CD14-positive monocyte (primary cell): ENCODE measurements at regions not wholly inside any gene's neighbourhood (a gene's known extent, or its start where the extent isn't known, plus 50 kb on each side); places are given as distances from the start of the nearest gene placed in this dataset.

ENCODE experiments used
- DNase-seq, 3 donors: peaks; one replicate each; pipeline ENCODE4 v3.0.0-alpha.2; 2011 to 2022
- H2AFZ ChIP-seq: 2 replicates; pipeline ENCODE4 v1.6.0; 2012; ENCODE audit warnings: mild to moderate bottlenecking, low read depth, low read length, inconsistent platforms; ENCODE audit not compliant: insufficient read depth, poor library complexity, severe bottlenecking
- H3K27ac ChIP-seq, 2 donors: 1 replicate in 1 of 2; 2 replicates in 1 of 2; pipeline ENCODE4 v1.5.1; 2012 to 2013; ENCODE audit warnings: low read length in 2 of 2, control low read depth in 1 of 2, inconsistent platforms in 1 of 2, low read depth in 1 of 2, mild to moderate bottlenecking in 1 of 2
- H3K27me3 ChIP-seq, 2 donors: one replicate each; pipeline versions ENCODE4 v1.6.0 to v1.6.1; 2011 to 2013; ENCODE audit warnings: low read length in 2 of 2; ENCODE audit not compliant: control insufficient read depth in 2 of 2, insufficient read depth in 2 of 2
- H3K36me3 ChIP-seq, 2 donors: replicated peaks in 1 of 2; 1 replicate in 1 of 2; 2 replicates in 1 of 2; pipeline versions ENCODE4 v1.5.1 to v1.6.1; 2012 to 2013; ENCODE audit warnings: low read length in 2 of 2, control low read depth in 1 of 2, inconsistent platforms in 1 of 2, mild to moderate bottlenecking in 1 of 2; ENCODE audit not compliant: insufficient read depth in 2 of 2, control insufficient read depth in 1 of 2
- H3K4me1 ChIP-seq, 2 donors: 1 replicate in 1 of 2; 2 replicates in 1 of 2; pipeline versions ENCODE4 v1.5.1 to v1.6.1; 2012 to 2013; ENCODE audit warnings: low read length in 2 of 2, control low read depth in 1 of 2, inconsistent platforms in 1 of 2, mild to moderate bottlenecking in 1 of 2, moderate library complexity in 1 of 2; ENCODE audit not compliant: insufficient read depth in 2 of 2, control insufficient read depth in 1 of 2
- H3K4me2 ChIP-seq: replicated peaks from 2 replicates; pipeline ENCODE3; 2012; ENCODE audit warnings: low read length, moderate library complexity, mild to moderate bottlenecking; ENCODE audit not compliant: poor library complexity, severe bottlenecking; ENCODE audit errors: extremely low read depth
- H3K4me3 ChIP-seq, 3 experiments: fragments of 200-600 bp in 1 of 3; sonication (generic) in 1 of 3; replicated peaks in 1 of 3; 1 replicate in 2 of 3; 2 replicates in 1 of 3; pipeline ENCODE4 v1.5.1; 2011 to 2013; ENCODE audit warnings: low read length in 3 of 3, mild to moderate bottlenecking in 3 of 3, control low read depth in 2 of 3, low read depth in 2 of 3, inconsistent platforms in 1 of 3, moderate library complexity in 1 of 3
- H3K79me2 ChIP-seq: 2 replicates; pipeline ENCODE4 v1.6.0; 2012; ENCODE audit warnings: mild to moderate bottlenecking, control low read depth, inconsistent platforms, low read length, moderate library complexity; ENCODE audit not compliant: insufficient read depth
- H3K9ac ChIP-seq: 2 replicates; pipeline ENCODE4 v1.6.0; 2017; ENCODE audit warnings: low read length, mild to moderate bottlenecking; ENCODE audit not compliant: insufficient read depth, poor library complexity, severe bottlenecking
- H3K9me3 ChIP-seq, 2 donors: replicated peaks in 1 of 2; 1 replicate in 1 of 2; 2 replicates in 1 of 2; pipeline versions ENCODE4 v1.5.1 to v1.6.1; 2012 to 2013; ENCODE audit warnings: low read length in 2 of 2, control low read depth in 1 of 2; ENCODE audit not compliant: control insufficient read depth in 1 of 2, insufficient read depth in 1 of 2
- H4K20me1 ChIP-seq: 2 replicates; pipeline ENCODE4 v1.6.0; 2012; ENCODE audit warnings: mild to moderate bottlenecking, low read length, control low read depth, moderate library complexity; ENCODE audit not compliant: insufficient read depth
- H3K27ac Mint-ChIP-seq, 7 donors: one replicate each; pipeline ENCODE4 v1.8.0; 2020; ENCODE audit warnings: mild to moderate bottlenecking in 7 of 7, mixed read lengths in 7 of 7, moderate library complexity in 6 of 7, inconsistent platforms in 2 of 7
- H3K27me3 Mint-ChIP-seq, 3 donors: one replicate each; pipeline ENCODE4 v1.8.0; 2021 to 2022; ENCODE audit warnings: low read depth in 3 of 3, mild to moderate bottlenecking in 3 of 3, mixed read lengths in 3 of 3, moderate library complexity in 3 of 3, inconsistent platforms in 1 of 3
- H3K36me3 Mint-ChIP-seq, 2 donors: one replicate each; pipeline ENCODE4 v1.8.0; 2020; ENCODE audit warnings: mixed read lengths in 2 of 2, inconsistent platforms in 1 of 2, mild to moderate bottlenecking in 1 of 2
- H3K4me1 Mint-ChIP-seq: one replicate; pipeline ENCODE4 v1.8.0; 2020; ENCODE audit warnings: mild to moderate bottlenecking, mixed read lengths
- H3K4me3 Mint-ChIP-seq, 2 donors: one replicate each; pipeline ENCODE4 v1.8.0; 2020; ENCODE audit warnings: mild to moderate bottlenecking in 2 of 2, mixed read lengths in 2 of 2, moderate library complexity in 1 of 2
- H3K9me3 Mint-ChIP-seq, 7 donors: one replicate each; pipeline ENCODE4 v1.8.0; 2020 to 2022; ENCODE audit warnings: mixed read lengths in 7 of 7, mild to moderate bottlenecking in 6 of 7, moderate library complexity in 6 of 7, inconsistent platforms in 2 of 7
- WGBS: methylation state at CpG from one replicate; pipeline ENCODE4 v1.1.5; 2013; ENCODE audit warnings: missing lambda C conversion rate; ENCODE audit not compliant: insufficient coverage; 5-methylcytosine and 5-hydroxymethylcytosine counted together
- intact Hi-C, 2 donors: fragments of 100-400 bp; cut with micrococcal nuclease; formaldehyde crosslinking; loops; one replicate each; pipeline versions ENCODE4 v1.15.0 to v1.15.1; 2023
- TF ChIP-seq, protein P1 (sequence below): fragments of 200-600 bp; IDR thresholded peaks from one replicate; pipeline ENCODE4 v1.8.0; 2022; ENCODE audit warnings: antibody characterized with exemption, mild to moderate bottlenecking

- H3K79me2 ChIP-seq = no peaks in the 10 kb centered on the region
- no CpG with 5 or more reads among the region's 1 CpG for WGBS
- no peaks in the 10 kb centered on the region for H4K20me1 ChIP-seq
- no peak overlapping the region for H3K27ac ChIP-seq
- no peak overlapping the region for H3K9ac ChIP-seq
- TF ChIP-seq, protein P1, sequence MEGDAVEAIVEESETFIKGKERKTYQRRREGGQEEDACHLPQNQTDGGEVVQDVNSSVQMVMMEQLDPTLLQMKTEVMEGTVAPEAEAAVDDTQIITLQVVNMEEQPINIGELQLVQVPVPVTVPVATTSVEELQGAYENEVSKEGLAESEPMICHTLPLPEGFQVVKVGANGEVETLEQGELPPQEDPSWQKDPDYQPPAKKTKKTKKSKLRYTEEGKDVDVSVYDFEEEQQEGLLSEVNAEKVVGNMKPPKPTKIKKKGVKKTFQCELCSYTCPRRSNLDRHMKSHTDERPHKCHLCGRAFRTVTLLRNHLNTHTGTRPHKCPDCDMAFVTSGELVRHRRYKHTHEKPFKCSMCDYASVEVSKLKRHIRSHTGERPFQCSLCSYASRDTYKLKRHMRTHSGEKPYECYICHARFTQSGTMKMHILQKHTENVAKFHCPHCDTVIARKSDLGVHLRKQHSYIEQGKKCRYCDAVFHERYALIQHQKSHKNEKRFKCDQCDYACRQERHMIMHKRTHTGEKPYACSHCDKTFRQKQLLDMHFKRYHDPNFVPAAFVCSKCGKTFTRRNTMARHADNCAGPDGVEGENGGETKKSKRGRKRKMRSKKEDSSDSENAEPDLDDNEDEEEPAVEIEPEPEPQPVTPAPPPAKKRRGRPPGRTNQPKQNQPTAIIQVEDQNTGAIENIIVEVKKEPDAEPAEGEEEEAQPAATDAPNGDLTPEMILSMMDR = no peak
- Mint-ChIP-seq H3K4me1 (no peaks in the 10 kb centered on the region), H3K4me3 (no peak overlapping the region), H3K27ac (no peak overlapping the region), H3K9me3 (peaks cover 0 to 2% (median 0%) of the 10 kb centered on the region in 7 donors), H3K27me3 (peaks cover 0 to 5% (median 2%) of the 10 kb centered on the region in 3 donors), H3K36me3 (no peaks in the 10 kb centered on the region)
- H3K27me3 ChIP-seq = no peaks in the 10 kb centered on the region
- H3K4me2 ChIP-seq = no peak overlapping the region
- DNase-seq = no peak
- no peaks in the 10 kb centered on the region for H3K9me3 ChIP-seq
- no peaks in the 10 kb centered on the region for H3K36me3 ChIP-seq
- no peak overlapping the region for H3K4me3 ChIP-seq
- H2AFZ ChIP-seq = no peak overlapping the region
- no peaks in the 10 kb centered on the region for H3K4me1 ChIP-seq
- intact Hi-C loops = loop anchor here in 1 of 2 donors (10.0 kb wide), 1 partner anchor 211 kb away; no protein-coding TSS in a partner anchor
Measured at GRCh38 chr12:92556141-92556540, 146.6 kb upstream of the PLEKHG7 start.

GRCh38 chr12:92554158-92555073, 148.4 kb upstream of the PLEKHG7 start:
- H3K4me3 Mint-ChIP-seq = no peak overlapping the region
- Histone ChIP-seq H3K79me2 (no peaks in the 10 kb centered on the region), H3K4me1 (no peaks in the 10 kb centered on the region), H3K9me3 (no peaks in the 10 kb centered on the region), H4K20me1 (no peaks in the 10 kb centered on the region), H3K4me3 (no peak overlapping the region), H3K4me2 (no peak overlapping the region), H3K9ac (no peak overlapping the region), H3K27ac (no peak overlapping the region), H3K27me3 (no peaks in the 10 kb centered on the region), H2AFZ (no peak overlapping the region), H3K36me3 (no peaks in the 10 kb centered on the region)
- H3K27ac Mint-ChIP-seq = no peak overlapping the region
- TF ChIP-seq, protein P1 = no peak
- H3K36me3 Mint-ChIP-seq = no peaks in the 10 kb centered on the region
- peaks cover 0 to 5% (median 2%) of the 10 kb centered on the region in 3 donors for H3K27me3 Mint-ChIP-seq
- no peaks in the 10 kb centered on the region for H3K4me1 Mint-ChIP-seq
- intact Hi-C loops = loop anchor here in 1 of 2 donors (10.0 kb wide), 1 partner anchor 210 kb away; no protein-coding TSS in a partner anchor
- no CpG with 5 or more reads among the region's 3 CpGs for WGBS
- peaks cover 0 to under 1% (median 0%) of the 10 kb centered on the region in 7 donors for H3K9me3 Mint-ChIP-seq
- no peak for DNase-seq
